ENCODE measurements at regions not wholly inside any gene's neighbourhood (a gene's known extent, or its start where the extent isn't known, plus 50 kb on each side); places are given as distances from the start of the nearest gene placed in this dataset.

- no peak for TF ChIP-seq CHD4 (IDR thresholded peaks at IDR 0.05; ENCODE audit: borderline replicate concordance)
- TF ChIP-seq CHD2 (IDR thresholded peaks at IDR 0.05; ENCODE audit: low read length, partially characterized antibody): no peak
- no peak for TF ChIP-seq CTCF (IDR thresholded peaks at IDR 0.05)
- no peak for TF ChIP-seq POLR2A (IDR thresholded peaks at IDR 0.05; ENCODE audit: low read length)
- TF ChIP-seq USF2 (IDR thresholded peaks at IDR 0.05): no peak
- TF ChIP-seq SMC3 (IDR thresholded peaks at IDR 0.05): no peak
- TF ChIP-seq MYC (IDR thresholded peaks at IDR 0.05; ENCODE audit: borderline replicate concordance, low read length): no peak
- no peak for TF ChIP-seq ZFP36 (IDR thresholded peaks at IDR 0.05; ENCODE audit: borderline replicate concordance, partially characterized antibody)
- TF ChIP-seq JUNB (IDR thresholded peaks at IDR 0.05): no peak
- no peak for TF ChIP-seq E2F6 (IDR thresholded peaks at IDR 0.05; ENCODE audit: borderline replicate concordance, low read depth)
- TF ChIP-seq MAX (IDR thresholded peaks at IDR 0.05): no peak
- no peak for TF ChIP-seq EP300 (IDR thresholded peaks at IDR 0.05)
- TF ChIP-seq POLR2AphosphoS2 (conservative IDR thresholded peaks at IDR 0.05; ENCODE audit: low read length): no peak
- TF ChIP-seq ZNF302 (CRISPR knock-in tag; IDR thresholded peaks at IDR 0.05): no peak
Measured at GRCh38 chr12:18971932-18972331, 157.6 kb upstream of the PLEKHA5 start.

Data from A549 (cell line).